Cardiac muscle cell (in vitro differentiated cells and primary cell): ENCODE measurements at regions not wholly inside any gene's neighbourhood (a gene's known extent, or its start where the extent isn't known, plus 50 kb on each side); places are given as distances from the start of the nearest gene placed in this dataset.

ENCODE experiments used
- DNase-seq, 2 donors: peaks; one replicate each; pipeline versions ENCODE4 v3.0.0 to v3.0.0-alpha.2; 2010 to 2017; ENCODE audit warnings: low read depth in 1 of 2, low spot score in 1 of 2
- H3K27ac ChIP-seq: fragments of 200-600 bp; sonication (generic); 2 replicates; pipeline ENCODE4 v1.5.1; 2016
- H3K27me3 ChIP-seq: fragments of 200-600 bp; sonication (generic); 2 replicates; pipeline ENCODE4 v1.6.0; 2016; ENCODE audit warnings: control low read depth
- H3K36me3 ChIP-seq: fragments of 200-600 bp; sonication (generic); 2 replicates; pipeline ENCODE4 v1.5.1; 2016; ENCODE audit warnings: control low read depth
- H3K4me1 ChIP-seq: fragments of 200-600 bp; sonication (generic); 2 replicates; pipeline ENCODE4 v1.8.1; 2017; ENCODE audit warnings: low read depth, mild to moderate bottlenecking, mixed run types
- H3K4me3 ChIP-seq: fragments of 200-600 bp; sonication (generic); 2 replicates; pipeline ENCODE4 v1.5.1; 2016; ENCODE audit warnings: mild to moderate bottlenecking
- H3K9me3 ChIP-seq: fragments of 200-600 bp; sonication (generic); 2 replicates; pipeline ENCODE4 v1.5.1; 2017; ENCODE audit warnings: low read depth, mild to moderate bottlenecking, control low read depth
- TF ChIP-seq, protein P1 (sequence below): IDR thresholded peaks from 2 replicates; pipeline ENCODE4 v1.5.1; 2012; ENCODE audit warnings: low read depth, mild to moderate bottlenecking, low read length

- Histone ChIP-seq H3K27ac (no peak overlapping the region), H3K9me3 (no peaks in the 10 kb centered on the region), H3K36me3 (no peaks in the 10 kb centered on the region), H3K4me3 (no peak overlapping the region), H3K27me3 (no peaks in the 10 kb centered on the region), H3K4me1 (no peaks in the 10 kb centered on the region)
- no peak for DNase-seq
- TF ChIP-seq, protein P1, sequence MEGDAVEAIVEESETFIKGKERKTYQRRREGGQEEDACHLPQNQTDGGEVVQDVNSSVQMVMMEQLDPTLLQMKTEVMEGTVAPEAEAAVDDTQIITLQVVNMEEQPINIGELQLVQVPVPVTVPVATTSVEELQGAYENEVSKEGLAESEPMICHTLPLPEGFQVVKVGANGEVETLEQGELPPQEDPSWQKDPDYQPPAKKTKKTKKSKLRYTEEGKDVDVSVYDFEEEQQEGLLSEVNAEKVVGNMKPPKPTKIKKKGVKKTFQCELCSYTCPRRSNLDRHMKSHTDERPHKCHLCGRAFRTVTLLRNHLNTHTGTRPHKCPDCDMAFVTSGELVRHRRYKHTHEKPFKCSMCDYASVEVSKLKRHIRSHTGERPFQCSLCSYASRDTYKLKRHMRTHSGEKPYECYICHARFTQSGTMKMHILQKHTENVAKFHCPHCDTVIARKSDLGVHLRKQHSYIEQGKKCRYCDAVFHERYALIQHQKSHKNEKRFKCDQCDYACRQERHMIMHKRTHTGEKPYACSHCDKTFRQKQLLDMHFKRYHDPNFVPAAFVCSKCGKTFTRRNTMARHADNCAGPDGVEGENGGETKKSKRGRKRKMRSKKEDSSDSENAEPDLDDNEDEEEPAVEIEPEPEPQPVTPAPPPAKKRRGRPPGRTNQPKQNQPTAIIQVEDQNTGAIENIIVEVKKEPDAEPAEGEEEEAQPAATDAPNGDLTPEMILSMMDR = no peak
Observed at GRCh38 chr2:175454953-175455389, 273.5 kb upstream of the ATP5MC3 start.

GRCh38 chr2:175450029-175450760, 268.7 kb upstream of the ATP5MC3 start:
- TF ChIP-seq, protein P1 = no peak
- no peaks in the 10 kb centered on the region for H3K36me3 ChIP-seq
- no peaks in the 10 kb centered on the region for H3K4me1 ChIP-seq
- no peak overlapping the region for H3K4me3 ChIP-seq
- H3K27me3 ChIP-seq = no peaks in the 10 kb centered on the region
- no peak for DNase-seq
- no peaks in the 10 kb centered on the region for H3K9me3 ChIP-seq
- H3K27ac ChIP-seq = no peak overlapping the region

DNA sequence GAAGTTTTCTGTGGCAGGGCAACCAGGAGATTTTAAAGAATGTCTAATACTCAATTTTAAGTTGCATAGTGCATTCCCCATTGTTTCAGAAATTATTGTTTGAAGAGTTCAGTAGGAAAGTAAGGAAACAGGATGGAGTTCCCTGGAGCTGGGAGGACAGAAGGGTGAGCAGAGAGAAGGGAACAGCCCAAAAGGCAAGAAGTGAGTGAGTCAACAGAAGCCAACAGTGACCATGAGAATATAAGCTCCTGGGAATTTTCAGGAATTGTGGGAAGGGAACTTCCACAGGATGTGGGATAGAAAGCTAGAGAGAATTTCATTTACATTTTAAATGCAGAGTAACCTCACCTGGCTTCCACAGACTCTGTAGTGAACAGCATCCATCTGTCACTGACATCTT, 268.1 kb upstream of the ATP5MC3 start:
- TF ChIP-seq, protein P1 = no peak
- Histone ChIP-seq H3K4me3 (no peak overlapping the region), H3K27me3 (no peaks in the 10 kb centered on the region), H3K27ac (no peak overlapping the region), H3K4me1 (no peaks in the 10 kb centered on the region), H3K36me3 (no peaks in the 10 kb centered on the region), H3K9me3 (no peaks in the 10 kb centered on the region)
- DNase-seq = no peak

GRCh38 chr2:175446201-175446600, 264.7 kb upstream of the ATP5MC3 start:
- no peaks in the 10 kb centered on the region for H3K27me3 ChIP-seq
- TF ChIP-seq, protein P1 = no peak
- no peaks in the 10 kb centered on the region for H3K9me3 ChIP-seq
- no peak overlapping the region for H3K27ac ChIP-seq
- DNase-seq = no peak
- H3K36me3 ChIP-seq = no peaks in the 10 kb centered on the region
- H3K4me3 ChIP-seq = no peak overlapping the region
- H3K4me1 ChIP-seq = peaks cover 9% of the 10 kb centered on the region

DNA sequence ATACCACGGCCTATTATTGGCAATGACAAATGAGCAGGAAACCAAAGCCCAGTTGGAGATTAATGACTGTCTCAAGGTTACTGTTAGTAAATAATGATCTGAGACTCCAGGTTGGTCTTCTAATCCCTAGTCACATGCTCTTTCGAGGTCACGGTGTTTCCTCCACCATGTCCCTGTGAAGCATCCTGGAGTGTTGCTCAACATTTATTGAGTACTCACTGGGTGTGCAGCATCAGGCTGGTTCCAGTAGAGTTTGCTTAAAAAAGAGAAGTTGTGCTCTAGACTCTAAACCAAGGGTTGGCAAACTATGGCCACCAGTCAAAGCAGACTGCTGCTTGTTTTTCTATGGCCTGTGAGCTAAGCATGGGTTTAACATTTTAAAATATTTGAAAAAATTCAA, 263.8 kb upstream of the ATP5MC3 start:
- Histone ChIP-seq H3K9me3 (no peaks in the 10 kb centered on the region), H3K27me3 (no peaks in the 10 kb centered on the region), H3K4me1 (peaks cover 15% of the 10 kb centered on the region), H3K4me3 (no peak overlapping the region), H3K27ac (no peak overlapping the region), H3K36me3 (no peaks in the 10 kb centered on the region)
- TF ChIP-seq, protein P1 = no peak
- DNase-seq = no peak

DNA sequence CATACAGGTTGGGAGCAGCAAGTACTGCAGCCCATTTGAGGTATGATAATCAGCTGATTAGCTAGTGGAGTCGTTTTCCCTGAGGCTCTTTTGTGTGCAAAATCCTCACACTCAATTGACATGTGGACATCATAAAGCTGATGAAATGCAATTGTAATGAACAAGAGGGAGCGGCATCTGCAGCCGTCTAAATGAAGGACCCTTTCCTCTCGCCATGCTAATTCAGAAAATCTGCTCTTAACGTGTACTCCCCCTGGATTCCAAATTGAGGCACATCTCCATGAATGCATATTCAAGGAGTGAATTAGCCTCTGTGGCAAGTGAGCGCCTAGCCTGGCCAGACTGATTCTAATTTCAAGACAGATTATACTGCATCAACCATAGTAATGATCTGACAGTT, 260.9 kb upstream of the ATP5MC3 start:
- Histone ChIP-seq H3K27me3 (no peaks in the 10 kb centered on the region), H3K27ac (no peak overlapping the region), H3K36me3 (no peaks in the 10 kb centered on the region), H3K9me3 (no peaks in the 10 kb centered on the region), H3K4me3 (no peak overlapping the region), H3K4me1 (peaks cover 15% of the 10 kb centered on the region)
- TF ChIP-seq, protein P1 = no peak
- no peak for DNase-seq
